Spinal cord (tissue), 9 donors: ENCODE measurements at regions not wholly inside any gene's neighbourhood (a gene's known extent, or its start where the extent isn't known, plus 50 kb on each side); places are given as distances from the start of the nearest gene placed in this dataset.
A peak's percentile ranks its signal among the peaks of the same experiment; 100 is the strongest.

Experiments
- DNase-seq, 6 donors: peaks; one replicate each; pipeline versions ENCODE4 v3.0.0 to v3.0.0-alpha.2; 2013 to 2015; ENCODE audit warnings: low spot score in 6 of 6, low read depth in 4 of 6
- H3K27ac ChIP-seq: one replicate; pipeline ENCODE4 v1.5.1; 2013; ENCODE audit warnings: low read depth, low read length, control low read depth
- H3K27me3 ChIP-seq: one replicate; pipeline ENCODE4 v1.6.1; 2013; ENCODE audit warnings: low read length; ENCODE audit not compliant: control insufficient read depth, insufficient read depth
- H3K36me3 ChIP-seq: one replicate; pipeline ENCODE4 v1.6.1; 2013; ENCODE audit warnings: low read length; ENCODE audit not compliant: control insufficient read depth, insufficient read depth
- H3K4me1 ChIP-seq: one replicate; pipeline ENCODE4 v1.6.1; 2013; ENCODE audit warnings: low read length; ENCODE audit not compliant: control insufficient read depth, insufficient read depth
- H3K4me3 ChIP-seq: one replicate; pipeline ENCODE4 v1.5.1; 2013; ENCODE audit warnings: low read depth, low read length, control low read depth
- H3K9me3 ChIP-seq: one replicate; pipeline ENCODE4 v1.6.1; 2013; ENCODE audit warnings: low read length; ENCODE audit not compliant: control insufficient read depth, insufficient read depth
- WGBS: methylation state at CpG from one replicate; pipeline ENCODE4 v1.1.5; 2013; ENCODE audit warnings: missing lambda C conversion rate; ENCODE audit not compliant: insufficient coverage; 5-methylcytosine and 5-hydroxymethylcytosine counted together
- donor health status: healthy.

- Histone ChIP-seq H3K4me1 (peaks cover 8% of the 10 kb centered on the region), H3K27me3 (no peaks in the 10 kb centered on the region), H3K36me3 (no peaks in the 10 kb centered on the region), H3K27ac (no peak overlapping the region), H3K9me3 (no peaks in the 10 kb centered on the region), H3K4me3 (no peak overlapping the region)
- no CpG with 5 or more reads among the region's 4 CpGs for WGBS
- no peak for DNase-seq
These were observed 73.4 kb upstream of the PGBD5 start for GRCh38 chr1:230499496-230499895.

- Histone ChIP-seq H3K9me3 (no peaks in the 10 kb centered on the region), H3K27ac (no peak overlapping the region), H3K27me3 (no peaks in the 10 kb centered on the region), H3K4me3 (no peak overlapping the region), H3K36me3 (no peaks in the 10 kb centered on the region), H3K4me1 (peaks cover 8% of the 10 kb centered on the region)
- 54% methylated on average over 3 of the region's 6 CpGs for WGBS
- DNase-seq, result peak in 1 of 6 donors; percentile 86
These were observed 72.6 kb upstream of the PGBD5 start for GRCh38 chr1:230498704-230499103.

GRCh38 chr1:230496451-230496850 is 70.3 kb upstream of the PGBD5 start:
- no peak for DNase-seq
- Histone ChIP-seq H3K9me3 (no peaks in the 10 kb centered on the region), H3K36me3 (no peaks in the 10 kb centered on the region), H3K4me3 (no peak overlapping the region), H3K4me1 (peaks cover 8% of the 10 kb centered on the region), H3K27ac (no peak overlapping the region), H3K27me3 (no peaks in the 10 kb centered on the region)
- WGBS, result no CpG with 5 or more reads among the region's 3 CpGs

DNA sequence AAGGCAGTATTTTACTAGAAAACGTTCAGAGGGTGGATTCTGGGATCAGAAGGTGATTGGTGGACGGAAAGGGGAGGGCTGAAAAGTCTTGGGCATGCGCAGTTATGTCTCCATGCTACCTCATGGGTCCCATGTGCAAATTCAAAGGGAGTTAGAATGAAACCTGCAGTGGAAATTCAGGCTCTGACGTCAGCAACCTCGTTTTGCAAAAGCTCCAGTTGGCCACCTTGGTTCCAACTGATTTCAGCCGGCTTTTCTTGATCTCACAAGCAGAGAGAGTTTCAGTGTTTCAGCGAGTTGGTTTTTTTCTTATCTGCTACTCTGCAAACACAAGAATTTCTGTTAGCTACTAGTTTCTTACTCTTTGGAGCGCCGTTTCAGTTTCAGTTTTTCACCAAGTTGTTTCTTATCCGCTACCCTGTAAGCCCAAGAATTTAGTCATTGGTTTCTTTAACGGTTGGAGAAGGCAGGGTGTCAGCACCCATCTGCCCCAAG is 69.8 kb upstream of the PGBD5 start:
- no peak for DNase-seq
- H3K27ac ChIP-seq, result no peak overlapping the region
- WGBS, result 86% methylated on average over 10 of the region's 11 CpGs

DNA sequence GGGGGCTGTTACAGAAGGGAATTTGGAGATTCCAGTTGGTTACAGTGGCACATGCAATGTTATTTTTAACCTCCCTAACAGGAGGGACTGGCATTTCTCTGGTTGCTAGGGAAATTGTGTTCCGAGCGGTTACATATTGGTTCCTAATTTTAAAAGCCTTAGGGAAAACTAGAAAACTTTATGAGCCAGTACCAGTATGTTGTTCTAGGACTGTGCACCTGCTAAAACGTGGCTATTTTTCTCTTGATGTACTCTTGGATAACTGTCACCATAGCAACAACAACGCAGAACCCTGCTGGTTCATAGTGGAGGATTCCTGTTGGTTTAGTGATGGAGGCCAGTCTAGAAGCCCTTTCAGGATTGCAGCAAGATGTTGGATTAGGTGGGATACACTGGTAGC is 68.9 kb upstream of the PGBD5 start:
- no CpG with 5 or more reads among the region's 4 CpGs for WGBS
- no peaks in the 10 kb centered on the region for H3K9me3 ChIP-seq
- no peak overlapping the region for H3K4me3 ChIP-seq
- H3K27ac ChIP-seq, result no peak overlapping the region
- peak in 3 of 6 donors; percentile 49 to 84 (median 69) for DNase-seq
- no peaks in the 10 kb centered on the region for H3K27me3 ChIP-seq
- no peaks in the 10 kb centered on the region for H3K36me3 ChIP-seq
- peaks cover 4% of the 10 kb centered on the region for H3K4me1 ChIP-seq

More for the DNA sequence above, 69.8 kb upstream of the PGBD5 start:
- Histone ChIP-seq H3K36me3 (no peaks in the 10 kb centered on the region), H3K4me3 (no peak overlapping the region), H3K9me3 (no peaks in the 10 kb centered on the region), H3K4me1 (peaks cover 4% of the 10 kb centered on the region), H3K27me3 (no peaks in the 10 kb centered on the region)

GRCh38 chr1:230494514-230494913 is 68.4 kb upstream of the PGBD5 start:
- no peaks in the 10 kb centered on the region for H3K9me3 ChIP-seq
- no peak overlapping the region for H3K4me3 ChIP-seq
- DNase-seq, result no peak
- WGBS, result no CpG with 5 or more reads among the region's 1 CpG
- no peaks in the 10 kb centered on the region for H3K36me3 ChIP-seq
- H3K27ac ChIP-seq, result no peak overlapping the region
- H3K27me3 ChIP-seq, result no peaks in the 10 kb centered on the region
- H3K4me1 ChIP-seq, result peaks cover 4% of the 10 kb centered on the region

GRCh38 chr1:230494026-230494425 is 67.9 kb upstream of the PGBD5 start:
- Histone ChIP-seq H3K9me3 (no peaks in the 10 kb centered on the region), H3K27me3 (no peaks in the 10 kb centered on the region), H3K27ac (no peak overlapping the region), H3K36me3 (no peaks in the 10 kb centered on the region), H3K4me1 (peaks cover 4% of the 10 kb centered on the region), H3K4me3 (no peak overlapping the region)
- no peak for DNase-seq
- WGBS, result no CpG with 5 or more reads among the region's 1 CpG

- Histone ChIP-seq H3K9me3 (no peaks in the 10 kb centered on the region), H3K27ac (no peak overlapping the region), H3K27me3 (no peaks in the 10 kb centered on the region), H3K4me1 (no peaks in the 10 kb centered on the region), H3K4me3 (no peak overlapping the region), H3K36me3 (no peaks in the 10 kb centered on the region)
- 29% methylated on average over 1 of the region's 3 CpGs for WGBS
- DNase-seq, result no peak
These were observed 67.1 kb upstream of the PGBD5 start for GRCh38 chr1:230493264-230493663.

DNA sequence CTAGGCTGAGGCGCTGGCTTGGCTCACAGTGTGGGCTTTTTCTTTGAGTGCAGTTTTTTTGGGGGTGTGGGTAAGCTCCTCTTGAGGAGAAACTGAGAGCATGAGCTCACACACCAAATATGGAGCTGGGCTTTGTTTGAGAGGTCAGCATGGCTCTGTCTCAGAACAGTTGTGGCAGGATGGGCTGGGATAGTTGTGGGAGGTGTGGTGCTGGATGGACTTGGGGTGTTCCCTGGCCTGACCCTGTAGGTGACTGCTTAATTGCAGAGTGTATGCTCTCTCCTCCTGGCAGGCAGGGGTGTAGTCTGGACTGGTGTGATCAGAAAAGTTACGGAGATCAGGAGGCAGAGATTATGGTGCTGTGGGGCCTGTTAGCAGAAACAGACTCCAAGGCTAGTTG is 64.3 kb upstream of the PGBD5 start:
- H3K9me3 ChIP-seq, result no peaks in the 10 kb centered on the region

DNA sequence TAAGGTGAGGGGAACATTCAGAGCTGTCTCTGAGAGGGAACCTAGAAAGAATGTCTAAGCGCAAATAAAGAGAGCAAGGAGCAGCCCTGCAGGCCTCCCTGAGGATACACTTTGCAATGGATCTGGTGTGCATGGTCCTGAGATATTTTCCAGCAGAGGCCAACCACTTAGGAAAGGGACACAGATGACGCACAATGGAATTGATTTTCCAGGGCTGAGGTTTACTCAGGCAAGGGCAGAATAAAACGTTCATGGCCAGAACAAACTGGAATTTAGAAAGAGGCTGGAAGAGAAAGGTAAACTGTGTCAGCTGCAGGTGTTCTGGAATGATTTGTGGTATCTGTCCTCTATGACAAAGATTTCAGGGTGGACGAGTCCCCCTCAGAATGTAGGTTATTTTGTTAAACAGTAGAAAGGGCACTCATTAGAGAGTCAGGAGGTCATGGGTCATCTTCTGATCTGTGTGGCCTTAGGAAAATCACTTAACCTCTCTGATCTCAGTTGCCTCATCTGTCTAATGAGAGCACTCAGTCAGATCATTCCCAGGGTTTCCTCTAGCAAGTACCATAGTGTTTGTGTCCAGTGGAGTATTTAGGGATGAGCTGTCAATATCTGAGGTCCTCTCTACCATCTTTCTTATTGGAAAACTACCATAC is 61.8 kb upstream of the PGBD5 start:
- WGBS, result 83% methylated on average over 4 of the region's 4 CpGs
- Histone ChIP-seq H3K27me3 (no peaks in the 10 kb centered on the region), H3K27ac (no peak overlapping the region), H3K4me1 (no peaks in the 10 kb centered on the region), H3K4me3 (no peak overlapping the region), H3K9me3 (no peaks in the 10 kb centered on the region), H3K36me3 (no peaks in the 10 kb centered on the region)
- no peak for DNase-seq

More for the DNA sequence above, 64.3 kb upstream of the PGBD5 start:
- 100% methylated on average over 1 of the region's 2 CpGs for whole genome bisulfite sequencing
- no peaks in the 10 kb centered on the region for H3K4me1 ChIP-seq
- no peak overlapping the region for H3K27ac ChIP-seq
- no peak for DNase-seq
- H3K4me3 ChIP-seq, result no peak overlapping the region
- no peaks in the 10 kb centered on the region for H3K36me3 ChIP-seq
- no peaks in the 10 kb centered on the region for H3K27me3 ChIP-seq
